HG03457 (cell line): ENCODE measurements at regions not wholly inside any gene's neighbourhood (a gene's known extent, or its start where the extent isn't known, plus 50 kb on each side); places are given as distances from the start of the nearest gene placed in this dataset.
"Not testable (repeated sequence)": the region's sequence is repeated elsewhere in the genome, so short reads cannot be mapped to it uniquely, and the experiment has no call there.

Experiments
- ATAC-seq: cut with Tn5 transposase; IDR thresholded peaks from one replicate; pipeline ENCODE4 v1.9.1; 2021; ENCODE audit warnings: moderate number of reproducible peaks; ENCODE audit not compliant: unreplicated experiment

DNA sequence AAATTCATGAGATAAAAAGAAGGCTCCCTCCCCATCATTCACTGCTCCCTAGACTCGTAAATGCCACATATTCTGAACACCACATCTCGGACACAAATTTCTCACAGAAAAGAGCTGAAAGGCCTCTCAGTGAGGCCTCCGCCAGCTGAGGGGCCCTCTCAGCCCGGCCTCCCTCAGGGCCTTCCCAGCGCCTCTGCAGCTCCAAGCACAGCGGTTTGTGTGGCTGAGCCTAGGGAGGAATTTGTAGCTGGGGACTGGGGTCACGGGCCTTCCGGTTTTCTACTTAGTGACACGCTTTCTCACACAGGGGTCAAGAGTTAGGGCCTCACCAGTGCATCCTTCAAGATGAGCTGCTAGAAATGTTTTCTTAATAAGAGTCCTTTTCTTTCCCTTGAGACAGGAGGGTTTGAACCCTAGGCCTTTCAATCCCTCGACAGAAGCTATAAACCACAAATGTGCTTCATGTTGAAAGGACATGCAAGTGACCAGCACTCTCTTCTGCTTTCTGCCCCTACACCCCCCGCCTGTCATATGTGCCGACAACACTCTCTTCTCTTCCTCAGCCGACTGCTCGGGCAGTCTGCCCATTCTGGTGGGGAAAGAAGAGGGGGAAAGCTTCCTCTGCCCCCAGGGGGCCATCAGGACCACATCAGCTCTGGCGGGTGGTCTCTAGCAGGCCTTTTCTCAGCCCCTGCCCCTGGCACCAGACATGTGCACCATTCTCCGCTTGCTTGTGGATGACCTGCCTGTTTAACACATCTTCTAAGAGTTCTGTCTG, 104.9 kb downstream of the CHIC2 start:
- no peak for ATAC-seq

DNA sequence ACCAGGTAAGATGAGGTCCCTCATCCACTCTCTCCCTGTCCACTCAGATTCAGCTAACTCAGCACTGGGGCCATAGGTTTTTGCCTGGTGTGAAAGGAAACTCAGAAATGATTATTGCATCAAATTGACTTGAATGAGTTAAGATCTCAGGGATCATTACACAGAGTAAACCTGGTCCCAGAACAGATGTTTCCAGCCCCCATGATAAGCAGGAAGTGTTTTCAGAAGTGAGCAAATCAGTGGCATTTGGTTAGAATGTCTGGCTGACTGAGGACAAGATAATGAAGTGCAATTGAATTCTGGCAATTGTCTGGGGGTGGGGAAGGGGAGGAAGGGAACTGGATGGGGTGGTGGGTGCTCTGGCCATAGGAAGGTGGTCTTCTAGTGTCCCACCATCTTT, 108.0 kb downstream of the CHIC2 start:
- ATAC-seq, result no peak

DNA sequence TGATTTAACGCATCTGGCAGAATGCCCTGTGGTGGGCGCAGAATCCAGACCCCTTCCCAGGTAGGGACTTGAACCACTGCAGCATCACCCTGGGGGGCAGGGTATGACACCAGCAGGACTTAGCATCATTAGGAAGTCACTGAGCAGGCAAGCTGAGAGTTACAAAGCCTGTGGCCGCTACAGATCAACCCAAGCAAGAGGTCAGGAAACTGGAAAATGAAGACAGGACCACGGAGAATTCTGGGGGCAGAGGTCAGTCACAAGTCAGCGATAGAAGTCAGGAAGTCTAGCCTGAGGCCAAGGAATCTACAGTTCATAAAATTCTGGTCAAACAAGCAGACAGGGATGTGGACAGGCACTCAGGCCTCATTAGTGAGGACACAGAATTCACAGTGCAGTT, 108.4 kb downstream of the CHIC2 start:
- ATAC-seq, result no peak

DNA sequence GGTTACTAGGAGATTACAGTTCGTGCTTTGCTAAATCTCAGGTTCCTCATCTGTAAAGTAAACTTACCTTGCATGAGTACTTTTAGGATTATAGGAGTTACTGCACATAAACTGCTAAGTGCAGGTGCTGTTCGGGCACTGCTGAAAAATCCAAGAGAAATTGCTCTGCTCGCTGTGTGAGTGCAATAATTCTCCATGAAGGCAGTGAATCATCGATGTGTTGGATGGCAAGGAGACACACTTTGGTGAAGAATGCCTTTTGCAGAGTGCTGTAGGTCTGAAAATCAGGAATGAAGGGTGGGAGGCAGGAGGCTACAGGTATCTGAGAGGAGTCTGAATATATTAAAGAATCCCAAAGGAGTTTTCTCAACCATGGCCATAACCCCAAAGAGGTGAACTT, 113.0 kb downstream of the CHIC2 start:
- no peak for ATAC-seq

DNA sequence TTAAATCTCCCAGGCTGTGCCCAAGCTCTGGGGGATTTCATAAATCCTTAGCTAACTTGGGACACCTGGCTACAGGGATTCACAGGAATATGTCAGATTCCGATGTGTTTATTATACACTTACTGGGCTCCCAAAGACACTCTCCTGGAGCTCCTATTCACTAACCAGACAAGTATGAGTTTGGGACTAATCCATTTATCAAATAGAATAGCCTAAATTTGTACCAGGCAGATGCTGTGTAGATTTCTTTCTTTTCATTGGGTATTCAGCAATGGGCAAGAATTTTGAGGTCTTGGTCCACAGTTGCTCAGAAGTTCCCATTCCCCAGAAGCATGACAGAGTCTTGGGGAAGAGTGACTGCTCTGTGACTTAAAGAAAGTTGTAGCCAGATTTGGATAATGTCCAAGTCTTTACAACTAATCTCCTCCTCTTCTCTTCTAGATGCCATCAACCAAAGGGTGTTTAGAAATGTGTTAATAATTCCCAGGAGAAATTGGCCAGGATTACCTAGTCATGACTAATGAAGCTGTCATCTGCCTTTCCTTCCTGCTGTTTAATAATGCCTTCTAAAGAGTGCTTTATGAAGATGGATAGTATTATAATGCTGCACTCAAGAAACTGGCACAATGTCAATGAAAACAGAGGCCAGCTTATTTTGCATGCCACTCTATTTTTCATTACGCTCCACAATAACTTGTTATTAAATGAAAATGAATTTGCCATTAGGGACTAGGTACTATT, 120.9 kb downstream of the CHIC2 start:
- no peak for ATAC-seq

DNA sequence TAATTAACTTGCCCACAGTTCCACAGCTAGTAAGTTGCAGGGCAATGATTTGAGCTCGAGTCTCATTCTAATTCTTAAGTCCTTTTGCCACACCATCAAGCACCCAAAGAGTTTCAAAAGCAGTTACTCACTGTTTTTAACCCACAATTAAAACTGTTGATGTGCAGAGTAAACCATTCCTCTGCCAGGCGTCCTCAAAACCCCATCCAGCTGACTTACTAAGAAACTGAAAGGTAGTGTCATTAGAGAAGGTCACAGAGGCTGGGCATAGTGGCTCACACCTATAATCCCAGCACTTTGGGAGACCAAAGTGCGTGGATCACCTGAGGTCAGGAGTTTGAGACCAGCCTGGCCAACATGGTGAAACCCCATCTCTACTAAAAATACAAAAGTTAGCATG, 121.7 kb downstream of the CHIC2 start:
- no peak for ATAC-seq

DNA sequence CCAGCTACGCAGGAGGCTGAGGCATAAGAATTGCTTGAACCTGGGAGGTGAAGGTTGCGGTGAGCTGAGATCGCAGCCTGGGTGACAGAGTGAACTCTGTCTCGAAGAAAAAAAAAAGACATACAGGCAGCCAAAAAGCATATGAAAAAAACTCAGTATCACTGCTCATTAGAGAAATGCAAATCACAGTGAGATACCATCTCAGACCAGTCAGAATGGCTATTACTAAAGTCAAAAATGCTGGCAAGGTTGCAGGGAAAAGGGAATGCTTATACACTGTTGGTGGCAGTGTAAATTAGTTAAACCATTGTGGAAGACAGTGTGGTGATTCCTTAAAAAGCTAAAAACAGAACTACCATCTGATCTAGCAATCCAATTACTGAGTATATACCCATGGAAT, 123.1 kb downstream of the CHIC2 start:
- no peak for ATAC-seq

DNA sequence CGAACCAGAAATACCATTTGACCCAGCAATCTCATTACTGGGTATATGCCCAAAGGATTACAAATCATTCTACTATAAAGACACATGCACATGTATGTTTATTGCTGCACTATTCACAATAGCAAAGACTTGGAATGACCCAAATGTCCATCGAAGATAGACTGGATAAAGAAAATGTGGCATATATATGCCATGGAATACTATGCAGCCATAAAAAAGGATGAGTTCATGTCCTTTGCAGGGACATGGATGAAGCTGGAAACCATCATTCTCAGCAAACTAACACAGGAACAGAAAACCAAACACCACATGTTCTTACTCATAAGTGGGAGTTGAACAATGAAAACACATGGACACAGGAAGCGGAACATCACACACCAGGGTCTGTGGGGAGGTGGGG, 124.5 kb downstream of the CHIC2 start:
- ATAC-seq, result not testable (repeated sequence)

DNA sequence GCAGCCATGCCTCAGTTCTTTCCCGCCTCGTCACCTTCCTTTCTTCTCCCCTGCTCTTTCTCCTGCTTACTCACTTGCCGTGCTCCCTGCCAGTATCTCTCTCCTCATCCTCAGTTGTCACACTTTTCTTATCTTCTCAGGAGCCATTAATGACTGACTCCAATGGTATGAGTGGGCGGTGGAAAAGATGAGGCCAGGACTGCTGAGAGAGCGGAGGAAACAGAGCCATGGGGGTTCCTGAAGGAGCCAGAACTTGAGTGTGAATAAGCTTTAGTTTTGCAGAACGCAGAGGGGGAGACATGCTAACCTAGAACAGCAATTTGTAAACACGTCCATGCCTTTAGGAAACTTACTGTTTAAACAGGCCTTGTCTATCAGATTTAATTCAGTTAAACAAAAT, 126.5 kb downstream of the CHIC2 start:
- no peak for ATAC-seq

DNA sequence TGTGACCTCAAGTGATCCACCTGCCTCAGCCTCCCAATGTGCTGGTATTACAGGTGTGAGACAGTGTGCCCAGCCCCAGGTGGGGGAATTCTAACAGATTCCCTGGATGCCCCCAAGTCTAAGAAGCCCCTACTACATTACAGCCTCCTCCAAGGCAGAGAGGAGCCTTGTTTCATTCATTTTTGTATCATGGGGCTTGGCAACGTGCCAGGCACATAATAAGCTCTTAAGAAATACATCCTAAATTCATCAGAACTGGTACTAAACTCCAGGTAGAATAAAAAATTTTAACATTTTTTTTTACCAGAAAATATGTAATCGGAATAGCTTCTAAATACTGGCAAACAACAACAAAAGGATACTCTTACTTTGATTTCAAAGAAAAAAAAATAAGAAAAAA, 127.1 kb downstream of the CHIC2 start:
- no peak for ATAC-seq

DNA sequence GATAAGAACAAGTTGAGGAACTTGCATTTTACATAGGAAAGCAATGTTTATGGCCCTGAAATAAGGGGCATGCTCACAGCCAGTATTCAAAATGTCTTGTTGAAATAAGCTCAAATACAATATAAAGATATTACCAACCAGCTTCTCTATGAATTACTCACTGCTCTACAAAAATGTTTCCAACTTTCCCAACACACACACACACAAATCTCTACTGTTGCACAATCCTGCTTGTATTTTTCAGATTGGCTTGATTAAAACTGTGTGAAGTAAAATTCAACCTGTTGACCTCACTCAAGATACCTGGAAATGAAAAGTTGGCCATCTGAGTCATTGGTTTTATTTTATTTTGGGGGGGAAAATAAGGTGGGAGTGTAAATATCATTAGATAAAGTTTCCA, 128.6 kb downstream of the CHIC2 start:
- no peak for ATAC-seq

DNA sequence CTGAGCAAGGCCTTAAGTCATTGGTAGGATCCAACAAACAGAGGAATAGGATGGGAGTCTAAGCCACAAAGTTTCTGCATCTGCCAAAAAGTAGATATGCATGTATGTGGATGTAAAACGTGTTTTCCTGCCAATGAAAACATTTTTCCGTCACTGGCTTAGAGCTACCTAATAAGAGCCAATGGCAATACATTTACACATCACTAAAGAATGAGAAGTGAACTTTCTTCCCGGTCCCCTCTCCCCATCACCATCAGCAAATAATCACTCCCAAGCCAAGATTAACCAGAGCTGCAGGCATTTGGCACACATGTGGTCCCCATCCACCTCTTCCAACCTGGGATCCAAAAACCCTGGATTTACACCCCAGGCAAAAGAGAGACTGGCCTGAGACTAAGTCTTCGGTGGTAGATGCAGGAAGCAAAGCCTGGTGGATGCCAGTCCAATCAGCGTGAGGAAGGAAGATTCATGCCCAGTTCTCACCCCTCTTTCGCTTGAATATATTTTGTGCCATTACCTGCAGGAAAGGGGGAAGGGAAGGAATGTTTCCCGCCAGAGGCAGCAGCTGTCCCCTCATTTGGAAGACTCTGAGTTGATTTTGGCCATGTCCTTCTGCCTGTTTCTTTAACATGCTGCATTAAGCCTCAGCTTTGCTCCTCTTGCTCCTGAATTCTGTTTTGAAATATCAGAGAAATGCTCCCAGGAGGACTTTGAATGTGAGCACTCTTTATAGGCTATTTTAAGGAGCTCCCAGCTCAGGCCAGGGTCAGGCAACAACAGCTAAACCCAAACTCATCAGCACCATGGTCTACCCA, 131.4 kb downstream of the CHIC2 start:
- ATAC-seq, result no peak

DNA sequence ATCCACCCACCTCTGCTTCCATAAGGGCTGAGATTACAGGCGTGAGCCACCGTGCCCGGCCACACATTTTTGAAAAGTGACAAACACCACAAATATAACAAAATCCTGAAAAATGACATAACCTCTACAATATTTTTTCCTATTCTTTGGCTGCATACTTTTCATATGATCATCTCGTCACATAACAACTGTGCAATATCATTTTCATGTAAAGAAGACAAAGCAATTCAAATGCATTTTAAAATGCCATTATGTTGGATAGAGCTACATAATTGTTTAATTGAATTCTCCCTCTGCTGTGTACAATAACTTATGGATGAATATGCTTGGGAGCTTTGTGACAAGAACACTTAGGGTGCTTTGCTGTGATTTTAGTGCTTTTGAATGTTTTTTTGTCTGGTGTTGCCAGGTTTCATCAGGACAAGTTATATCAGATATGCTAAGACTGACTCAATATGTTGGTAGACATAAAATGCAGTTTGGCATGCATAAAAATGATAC, 132.9 kb downstream of the CHIC2 start:
- ATAC-seq, result no peak

DNA sequence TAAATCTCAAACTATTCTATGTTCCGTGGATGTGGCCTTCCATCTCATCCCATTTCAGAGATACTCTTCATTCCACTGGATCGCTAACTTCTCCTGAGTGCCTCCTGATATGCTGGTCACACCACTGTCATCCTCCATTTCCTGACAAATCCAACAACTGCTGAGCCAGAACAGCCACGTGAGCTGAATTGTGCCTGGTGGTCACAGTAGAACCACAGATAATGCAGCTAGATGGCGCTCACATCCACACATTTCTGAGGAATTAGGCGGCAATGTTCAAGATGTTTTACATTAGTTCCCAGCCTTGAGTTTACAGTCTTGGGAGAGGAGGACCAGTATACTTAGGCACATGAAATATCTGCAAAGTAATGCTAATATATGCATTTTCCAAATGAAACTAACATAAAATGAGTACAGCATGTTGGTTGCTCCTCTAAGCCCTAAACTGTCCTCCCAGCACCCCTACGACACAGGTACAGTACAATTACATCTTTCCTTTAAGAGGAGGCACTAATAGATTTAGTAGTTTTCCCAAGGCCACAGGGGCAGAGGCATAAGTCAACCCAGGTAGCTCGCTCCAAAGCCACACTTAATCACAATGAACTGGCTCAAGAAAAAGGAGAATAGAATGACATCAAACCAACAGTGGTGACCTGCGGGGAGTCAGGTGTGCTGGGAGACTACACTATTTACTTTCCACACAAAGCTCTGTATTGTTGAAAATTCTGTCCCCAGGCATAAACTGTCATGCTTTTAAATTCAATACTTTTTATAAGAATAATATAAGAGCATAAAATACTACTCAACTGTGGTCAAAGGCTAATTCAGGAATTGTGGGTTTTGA, 134.2 kb downstream of the CHIC2 start:
- no peak for ATAC-seq

DNA sequence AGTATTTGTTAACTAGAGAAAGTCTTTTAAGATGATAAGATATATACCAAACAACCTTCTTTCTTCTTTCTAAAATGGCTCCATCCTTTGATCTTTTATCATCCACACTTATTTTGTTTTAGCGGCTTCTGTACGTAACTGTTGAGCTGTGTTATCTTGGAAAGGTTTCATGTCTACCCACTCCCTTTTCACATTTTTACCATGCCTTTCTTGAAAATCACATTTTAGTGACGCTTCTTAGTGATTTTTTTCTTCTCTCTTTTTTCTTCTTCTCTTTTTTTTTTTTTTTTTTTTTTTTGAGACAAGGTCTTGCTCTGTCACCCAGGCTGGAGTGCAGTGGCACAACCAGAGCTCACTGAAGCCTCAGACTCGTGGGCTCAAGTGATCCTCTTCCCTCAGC, 135.1 kb downstream of the CHIC2 start:
- ATAC-seq, result no peak

DNA sequence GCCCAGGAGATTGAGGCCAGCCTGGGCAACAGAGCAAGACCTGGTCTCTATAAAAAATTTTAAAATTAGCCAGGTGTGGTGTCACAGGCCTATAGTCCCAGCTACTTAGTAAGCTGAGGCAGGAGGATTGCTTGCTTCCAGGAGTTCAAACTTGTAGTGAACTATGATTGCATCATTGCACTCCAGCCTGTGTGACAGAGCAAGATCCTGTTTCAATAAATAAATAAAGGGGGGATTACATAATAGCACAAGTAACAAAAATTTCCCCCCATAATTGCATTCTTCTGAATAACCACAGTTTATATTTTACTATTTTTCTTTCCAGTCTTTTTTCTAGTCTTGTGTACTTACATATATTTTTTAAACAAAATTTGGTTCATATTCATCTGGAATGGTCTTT, 135.6 kb downstream of the CHIC2 start:
- no peak for ATAC-seq

DNA sequence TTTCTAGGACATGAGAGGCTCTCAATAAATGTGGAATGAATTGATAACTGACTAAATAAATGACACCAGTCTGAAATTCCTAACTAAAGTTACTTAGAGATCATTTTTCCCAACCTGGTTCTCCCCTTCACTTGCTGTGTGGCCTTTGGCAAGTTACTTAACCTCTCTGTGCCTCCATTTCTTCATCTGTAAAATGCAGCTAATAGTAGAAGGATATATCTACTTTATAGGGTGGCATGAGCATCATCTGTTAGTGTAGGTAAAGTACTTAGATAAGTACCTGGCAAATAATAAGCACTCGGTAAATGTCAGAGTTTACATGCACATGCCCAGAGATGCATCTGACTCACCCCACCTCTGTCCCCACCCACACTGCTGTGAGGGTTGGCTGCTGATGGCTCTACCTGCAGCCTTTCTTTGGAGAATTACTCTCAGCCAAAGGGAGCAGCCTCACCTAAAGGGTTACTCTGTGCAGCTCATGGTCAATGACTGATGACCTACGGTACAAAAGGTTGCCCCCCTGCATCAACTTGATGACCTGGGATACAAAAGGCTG, 139.3 kb downstream of the CHIC2 start:
- ATAC-seq, result no peak

DNA sequence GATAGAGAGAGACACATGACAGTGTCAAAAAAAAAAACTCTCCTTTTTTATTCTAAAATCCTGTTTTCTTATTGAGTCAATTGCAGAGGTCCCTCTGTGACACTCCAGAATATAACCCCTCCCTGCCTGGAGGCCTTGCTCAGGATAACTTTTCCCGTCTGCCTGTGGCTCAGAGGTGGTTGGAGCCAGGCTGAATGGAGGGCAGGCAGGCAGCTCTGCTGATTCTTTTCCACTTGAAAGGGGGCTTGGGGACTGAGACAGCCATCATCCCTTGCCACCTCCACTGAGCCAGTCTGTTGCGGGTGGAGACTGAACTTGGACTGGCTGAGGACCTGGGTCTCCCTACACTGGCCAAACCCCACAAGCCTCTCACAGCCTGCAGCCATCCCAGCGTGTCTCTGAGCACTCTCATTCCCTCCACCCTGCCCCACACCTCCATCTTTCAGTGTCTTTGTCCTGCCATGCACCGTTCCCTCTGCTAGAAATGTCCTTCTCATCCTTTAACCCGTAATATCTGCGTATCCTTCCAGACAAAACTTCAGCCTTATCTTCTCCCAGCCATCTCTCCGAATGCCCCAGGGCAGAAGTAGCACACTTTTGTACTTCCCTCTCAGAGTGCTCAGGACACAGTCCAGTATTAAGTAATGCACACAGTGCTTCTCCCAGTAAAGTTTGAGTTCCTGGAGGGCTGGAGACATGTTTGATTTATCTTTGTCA, 139.9 kb downstream of the CHIC2 start:
- ATAC-seq, result no peak

DNA sequence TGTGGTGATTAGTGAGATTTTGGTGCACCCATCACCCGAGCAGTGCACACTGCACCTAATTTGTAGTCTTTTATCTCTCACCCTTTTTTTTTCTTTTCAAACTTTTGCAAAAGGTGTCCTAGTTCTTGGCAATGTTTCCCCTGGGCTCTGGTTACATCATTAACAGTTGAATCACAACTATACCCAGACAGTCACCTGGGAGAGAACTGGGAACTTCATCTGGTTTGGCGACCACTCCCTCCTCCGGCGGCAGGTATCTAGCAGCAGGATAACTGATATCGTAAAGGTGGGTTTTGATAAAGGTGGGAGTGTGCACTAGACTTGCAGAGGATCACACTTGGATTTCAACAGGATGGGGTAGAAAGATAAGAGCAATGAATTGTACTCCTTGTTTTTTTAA, 140.5 kb downstream of the CHIC2 start:
- no peak for ATAC-seq

DNA sequence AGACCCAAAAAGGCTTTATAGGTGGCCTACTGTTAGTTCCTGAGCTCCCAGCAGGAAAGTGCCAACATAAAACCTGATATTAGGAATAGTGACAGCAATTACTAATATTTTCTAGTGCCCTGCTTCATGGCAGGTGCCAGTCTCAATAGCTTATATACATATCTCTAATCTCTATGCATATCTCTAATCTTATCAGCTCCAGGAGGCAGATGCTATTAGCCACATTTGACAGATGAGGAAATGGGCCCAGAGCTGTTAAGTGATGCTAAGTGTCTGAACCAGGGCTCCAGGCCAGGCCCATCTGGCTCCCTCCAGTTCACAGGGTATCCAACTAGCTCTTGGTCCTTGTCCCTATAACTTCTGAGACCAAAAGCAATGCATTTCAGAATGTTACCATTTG, 142.5 kb downstream of the CHIC2 start:
- no peak for ATAC-seq
